Right atrium auricular region (tissue), 2 donors: ENCODE measurements at regions not wholly inside any gene's neighbourhood (a gene's known extent, or its start where the extent isn't known, plus 50 kb on each side); places are given as distances from the start of the nearest gene placed in this dataset.

Experiments used
- DNase-seq: peaks from one replicate; pipeline ENCODE4 v3.0.0-alpha.2; 2019; ENCODE audit warnings: low spot score
- H3K27ac ChIP-seq, 2 donors: fragments of 200-600 bp; sonication (generic); 1 replicate in 1 of 2; 2 replicates in 1 of 2; pipeline ENCODE4 v1.5.1; 2016 to 2019
- H3K27me3 ChIP-seq, 2 donors: fragments of 200-600 bp; sonication (generic); one replicate each; pipeline versions ENCODE4 v1.5.1 to v1.6.0; 2017 to 2019
- H3K36me3 ChIP-seq: fragments of 200-600 bp; sonication (generic); one replicate; pipeline ENCODE4 v1.5.1; 2016
- H3K4me1 ChIP-seq, 2 donors: fragments of 200-600 bp; sonication (generic); one replicate each; pipeline versions ENCODE4 v1.5.1 to v1.6.0; 2017 to 2019
- H3K4me3 ChIP-seq, 2 donors: fragments of 200-600 bp; sonication (generic); 1 replicate in 1 of 2; 2 replicates in 1 of 2; pipeline ENCODE4 v1.5.1; 2017 to 2019; ENCODE audit warnings: mild to moderate bottlenecking in 1 of 2, moderate library complexity in 1 of 2
- H3K9me3 ChIP-seq, 2 donors: fragments of 200-600 bp; sonication (generic); one replicate each; pipeline ENCODE4 v1.5.1; 2019
- TF ChIP-seq, protein P1 (sequence below), 2 donors: fragments of 200-600 bp; sonication (generic); IDR thresholded peaks; one replicate each; pipeline ENCODE4 v1.5.1; 2019; ENCODE audit warnings: antibody characterized with exemption in 2 of 2

DNA sequence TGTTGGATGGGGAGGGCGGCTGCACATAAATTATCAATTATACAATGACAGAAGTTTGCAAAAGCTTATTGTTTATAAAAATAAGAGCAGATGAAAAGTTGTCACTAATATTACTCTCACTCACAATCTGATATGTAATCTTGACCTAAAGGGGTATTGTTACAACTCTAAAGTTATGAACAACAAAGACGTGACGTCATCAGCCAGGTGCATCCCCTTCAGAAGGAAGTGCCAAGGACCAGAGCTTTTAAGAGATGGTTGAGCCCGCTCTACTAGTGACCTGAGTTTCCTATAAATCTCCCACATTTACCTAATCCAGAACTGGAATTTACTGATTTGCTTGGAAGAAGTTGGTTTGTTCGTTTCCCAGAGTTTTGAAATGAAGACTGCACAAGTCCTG is 247.7 kb upstream of the MGMT start:
- Histone ChIP-seq H3K27me3 (no peaks in the 10 kb centered on the region), H3K4me1 (no peaks in the 10 kb centered on the region), H3K36me3 (no peaks in the 10 kb centered on the region), H3K27ac (no peak overlapping the region), H3K4me3 (no peak overlapping the region), H3K9me3 (no peaks in the 10 kb centered on the region)
- no peak for DNase-seq
- TF ChIP-seq, protein P1, sequence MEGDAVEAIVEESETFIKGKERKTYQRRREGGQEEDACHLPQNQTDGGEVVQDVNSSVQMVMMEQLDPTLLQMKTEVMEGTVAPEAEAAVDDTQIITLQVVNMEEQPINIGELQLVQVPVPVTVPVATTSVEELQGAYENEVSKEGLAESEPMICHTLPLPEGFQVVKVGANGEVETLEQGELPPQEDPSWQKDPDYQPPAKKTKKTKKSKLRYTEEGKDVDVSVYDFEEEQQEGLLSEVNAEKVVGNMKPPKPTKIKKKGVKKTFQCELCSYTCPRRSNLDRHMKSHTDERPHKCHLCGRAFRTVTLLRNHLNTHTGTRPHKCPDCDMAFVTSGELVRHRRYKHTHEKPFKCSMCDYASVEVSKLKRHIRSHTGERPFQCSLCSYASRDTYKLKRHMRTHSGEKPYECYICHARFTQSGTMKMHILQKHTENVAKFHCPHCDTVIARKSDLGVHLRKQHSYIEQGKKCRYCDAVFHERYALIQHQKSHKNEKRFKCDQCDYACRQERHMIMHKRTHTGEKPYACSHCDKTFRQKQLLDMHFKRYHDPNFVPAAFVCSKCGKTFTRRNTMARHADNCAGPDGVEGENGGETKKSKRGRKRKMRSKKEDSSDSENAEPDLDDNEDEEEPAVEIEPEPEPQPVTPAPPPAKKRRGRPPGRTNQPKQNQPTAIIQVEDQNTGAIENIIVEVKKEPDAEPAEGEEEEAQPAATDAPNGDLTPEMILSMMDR (IDR thresholded peaks at IDR 0.05) = no peak

DNA sequence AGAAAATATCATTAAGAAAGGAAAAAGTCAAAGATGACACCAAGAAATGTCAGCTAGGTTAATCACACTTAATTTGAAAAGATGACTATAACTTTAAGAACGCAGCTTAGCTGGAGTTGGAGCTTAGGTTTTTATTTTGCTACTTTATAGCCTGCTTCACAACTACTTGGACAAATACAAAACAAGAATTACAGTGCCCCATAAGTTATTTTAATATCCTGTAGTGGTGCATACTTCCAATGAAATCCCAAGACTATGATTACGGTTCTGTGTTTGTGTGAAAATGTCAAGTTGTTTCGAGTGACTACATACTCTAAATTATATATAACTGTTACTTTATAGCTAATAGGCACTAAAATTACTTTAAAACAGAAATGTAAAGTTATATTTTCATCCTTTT is 244.6 kb upstream of the MGMT start:
- TF ChIP-seq, protein P1 (IDR thresholded peaks at IDR 0.05) = no peak
- H3K27me3 ChIP-seq = no peaks in the 10 kb centered on the region
- H3K27ac ChIP-seq = no peak overlapping the region
- H3K9me3 ChIP-seq = no peaks in the 10 kb centered on the region
- H3K4me1 ChIP-seq = no peaks in the 10 kb centered on the region
- no peaks in the 10 kb centered on the region for H3K36me3 ChIP-seq
- no peak for DNase-seq
- H3K4me3 ChIP-seq = no peak overlapping the region

DNA sequence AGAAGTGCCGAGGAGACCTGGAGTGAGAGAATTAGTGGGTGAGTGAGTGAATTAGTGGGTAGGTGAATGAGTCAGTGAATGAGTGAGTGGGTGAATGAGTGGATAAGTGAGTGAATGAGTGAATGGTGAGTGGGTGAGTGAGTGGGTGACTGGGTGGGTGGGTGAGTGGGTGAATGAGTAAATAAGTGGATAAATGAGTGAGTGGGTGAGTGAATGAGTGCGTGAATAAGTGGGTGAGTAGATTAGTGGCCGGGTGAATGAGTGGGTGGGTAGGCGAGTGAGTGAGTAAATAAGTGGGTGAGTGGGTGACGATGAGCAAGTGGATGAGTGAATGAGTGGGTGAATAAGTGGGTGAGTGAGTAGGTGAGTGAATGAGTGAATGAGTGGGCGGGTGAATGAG is 243.7 kb upstream of the MGMT start:
- no peaks in the 10 kb centered on the region for H3K4me1 ChIP-seq
- H3K36me3 ChIP-seq = no peaks in the 10 kb centered on the region
- TF ChIP-seq, protein P1 (IDR thresholded peaks at IDR 0.05) = no peak
- H3K4me3 ChIP-seq = no peak overlapping the region
- H3K27ac ChIP-seq = no peak overlapping the region
- H3K9me3 ChIP-seq = no peaks in the 10 kb centered on the region
- no peaks in the 10 kb centered on the region for H3K27me3 ChIP-seq
- DNase-seq = no peak

DNA sequence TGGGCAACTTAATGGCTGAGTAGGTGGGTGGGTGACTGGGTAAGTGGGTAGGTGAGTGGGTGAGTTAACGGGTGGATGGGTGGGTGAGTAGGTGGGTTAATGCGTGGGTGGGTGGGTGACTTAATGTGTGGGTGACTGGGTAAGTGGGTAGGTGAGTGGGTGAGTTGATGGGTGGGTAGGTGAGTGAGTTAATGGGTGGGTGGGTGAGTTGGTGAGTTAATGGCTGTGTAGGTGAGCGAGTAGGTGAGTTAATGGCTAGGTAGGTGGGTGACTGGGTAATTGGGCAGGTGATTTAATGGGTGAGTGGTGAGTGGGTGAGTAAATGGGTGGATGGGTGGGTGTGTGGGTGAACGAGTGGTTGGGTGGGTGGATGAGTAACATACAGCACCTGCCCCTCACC is 243.0 kb upstream of the MGMT start:
- no peaks in the 10 kb centered on the region for H3K9me3 ChIP-seq
- no peak overlapping the region for H3K4me3 ChIP-seq
- TF ChIP-seq, protein P1 (IDR thresholded peaks at IDR 0.05) = no peak
- H3K4me1 ChIP-seq = no peaks in the 10 kb centered on the region
- no peaks in the 10 kb centered on the region for H3K27me3 ChIP-seq
- no peak for DNase-seq
- no peaks in the 10 kb centered on the region for H3K36me3 ChIP-seq
- no peak overlapping the region for H3K27ac ChIP-seq

DNA sequence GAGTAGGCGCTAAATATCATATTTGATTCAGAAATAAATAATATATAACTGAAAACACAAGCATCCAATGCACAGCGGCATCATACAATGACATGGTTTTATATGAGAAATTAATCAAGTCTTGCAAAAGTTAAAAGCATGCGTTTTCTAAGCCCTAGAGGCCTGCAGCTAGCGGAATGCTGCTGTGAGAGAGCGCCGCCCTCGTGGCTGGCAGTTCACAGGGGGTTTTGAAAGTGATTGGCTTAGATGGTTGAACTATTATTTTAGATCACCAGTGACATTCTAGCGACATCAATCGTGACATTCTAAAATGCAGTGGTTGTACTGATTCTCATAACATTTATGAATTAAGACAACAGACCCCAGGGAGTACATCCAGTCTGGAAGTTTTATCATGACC is 235.2 kb upstream of the MGMT start:
- Histone ChIP-seq H3K36me3 (no peaks in the 10 kb centered on the region), H3K4me1 (no peaks in the 10 kb centered on the region), H3K9me3 (no peaks in the 10 kb centered on the region), H3K27me3 (no peaks in the 10 kb centered on the region), H3K27ac (no peak overlapping the region), H3K4me3 (no peak overlapping the region)
- DNase-seq = no peak
- TF ChIP-seq, protein P1 (IDR thresholded peaks at IDR 0.05) = no peak

DNA sequence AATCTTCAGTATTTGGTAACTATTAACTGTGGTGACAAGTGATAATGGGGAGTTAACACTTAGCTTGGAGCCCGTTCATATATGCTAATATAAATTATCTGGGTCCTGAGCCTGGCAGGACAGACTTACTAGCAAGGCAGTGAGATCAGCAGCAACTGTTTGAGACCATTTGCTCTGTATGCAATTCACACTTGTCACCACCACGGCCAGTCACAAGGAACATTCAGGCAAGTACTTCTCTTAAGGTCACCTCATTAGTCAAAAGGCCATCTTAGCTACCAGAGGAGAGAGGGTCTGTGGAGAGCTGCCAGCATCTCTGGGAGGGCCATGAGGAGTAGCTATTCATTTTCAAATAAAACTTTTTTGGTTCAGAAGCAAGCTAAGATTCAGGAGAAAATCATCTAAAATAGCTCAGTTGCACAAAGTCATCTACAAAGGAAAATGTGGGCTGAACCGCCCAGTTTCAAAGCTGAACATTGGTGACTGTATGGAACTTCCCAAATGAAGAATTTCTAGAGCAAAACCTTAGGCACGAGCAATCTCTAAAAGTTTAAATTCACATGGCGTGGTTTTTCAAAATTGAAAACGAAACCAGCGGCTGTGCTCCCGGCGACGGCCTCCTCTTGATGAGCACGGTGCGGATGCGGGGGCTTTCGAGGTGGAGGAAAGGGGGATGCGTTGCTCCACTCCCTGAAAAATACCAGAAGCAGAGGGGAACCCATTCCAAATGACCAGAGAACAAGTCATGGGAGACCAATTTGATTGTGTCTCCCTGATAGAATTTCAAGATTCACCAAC is 233.5 kb upstream of the MGMT start:
- no peak overlapping the region for H3K4me3 ChIP-seq
- DNase-seq = no peak
- no peaks in the 10 kb centered on the region for H3K36me3 ChIP-seq
- H3K9me3 ChIP-seq = no peaks in the 10 kb centered on the region
- H3K4me1 ChIP-seq = no peaks in the 10 kb centered on the region
- no peaks in the 10 kb centered on the region for H3K27me3 ChIP-seq
- no peak overlapping the region for H3K27ac ChIP-seq
- TF ChIP-seq, protein P1 (IDR thresholded peaks at IDR 0.05) = no peak
